Lung (tissue), 11 donors: ENCODE measurements at regions not wholly inside any gene's neighbourhood (a gene's known extent, or its start where the extent isn't known, plus 50 kb on each side); places are given as distances from the start of the nearest gene placed in this dataset.

Source experiments
- ATAC-seq: fragments of 200-7000 bp; cut with Tn5 transposase; one replicate; pipeline ENCODE4 v1.9.1; 2020; ENCODE audit warnings: moderate number of reproducible peaks; ENCODE audit not compliant: insufficient read depth, low FRiP score
- DNase-seq, 3 donors: peaks; one replicate each; pipeline ENCODE4 v3.0.0-alpha.2; 2013 to 2017
- H3K27ac ChIP-seq, 2 donors: one replicate each; pipeline ENCODE4 v1.5.1; 2013; ENCODE audit warnings: mild to moderate bottlenecking in 2 of 2, moderate library complexity in 2 of 2, control low read depth in 1 of 2, inconsistent platforms in 1 of 2, low read depth in 1 of 2, low read length in 1 of 2
- H3K27me3 ChIP-seq, 3 donors: one replicate each; pipeline ENCODE4 v1.5.1; 2013; ENCODE audit warnings: low read length in 2 of 3; ENCODE audit not compliant: control insufficient read depth in 3 of 3, insufficient read depth in 3 of 3
- H3K36me3 ChIP-seq, 4 donors: one replicate each; pipeline ENCODE4 v1.5.1; 2013; ENCODE audit warnings: low read length in 4 of 4, mild to moderate bottlenecking in 1 of 4, moderate library complexity in 1 of 4; ENCODE audit not compliant: control insufficient read depth in 4 of 4, insufficient read depth in 4 of 4
- H3K4me1 ChIP-seq, 5 donors: one replicate each; pipeline ENCODE4 v1.5.1; 2013; ENCODE audit warnings: low read length in 5 of 5, mild to moderate bottlenecking in 2 of 5, moderate library complexity in 1 of 5; ENCODE audit not compliant: control insufficient read depth in 5 of 5, insufficient read depth in 5 of 5
- H3K4me3 ChIP-seq: one replicate; pipeline ENCODE4 v1.5.1; 2013; ENCODE audit warnings: mild to moderate bottlenecking, control low read depth, moderate library complexity
- H3K9ac ChIP-seq, 2 donors: one replicate each; pipeline ENCODE4 v1.5.1; 2013; ENCODE audit warnings: low read length in 2 of 2, control low read depth in 1 of 2; ENCODE audit not compliant: insufficient read depth in 1 of 2
- H3K9me3 ChIP-seq, 4 donors: one replicate each; pipeline ENCODE4 v1.5.1; 2013; ENCODE audit warnings: low read length in 3 of 4, mild to moderate bottlenecking in 1 of 4, moderate library complexity in 1 of 4; ENCODE audit not compliant: control insufficient read depth in 4 of 4, insufficient read depth in 3 of 4
- WGBS, 2 donors: extraction: QIAGEN DNeasy Blood & Tissue Kit; methylation state at CpG; one replicate each; pipeline ENCODE4 v1.1.7; 2013; 5-methylcytosine and 5-hydroxymethylcytosine counted together
- TF ChIP-seq, protein P1 (sequence below): IDR thresholded peaks from 2 replicates; pipeline ENCODE4 v1.5.1; 2012; ENCODE audit warnings: mild to moderate bottlenecking; ENCODE audit errors: control extremely low read depth, extremely low read depth
- donor health status: control.
- donor health status: control.
- donor health status: Bipolar disorder and iron deficiency.
- donor health status: healthy.
- donor health status: DM: yes; HTN: yes; CAD: no.

DNA sequence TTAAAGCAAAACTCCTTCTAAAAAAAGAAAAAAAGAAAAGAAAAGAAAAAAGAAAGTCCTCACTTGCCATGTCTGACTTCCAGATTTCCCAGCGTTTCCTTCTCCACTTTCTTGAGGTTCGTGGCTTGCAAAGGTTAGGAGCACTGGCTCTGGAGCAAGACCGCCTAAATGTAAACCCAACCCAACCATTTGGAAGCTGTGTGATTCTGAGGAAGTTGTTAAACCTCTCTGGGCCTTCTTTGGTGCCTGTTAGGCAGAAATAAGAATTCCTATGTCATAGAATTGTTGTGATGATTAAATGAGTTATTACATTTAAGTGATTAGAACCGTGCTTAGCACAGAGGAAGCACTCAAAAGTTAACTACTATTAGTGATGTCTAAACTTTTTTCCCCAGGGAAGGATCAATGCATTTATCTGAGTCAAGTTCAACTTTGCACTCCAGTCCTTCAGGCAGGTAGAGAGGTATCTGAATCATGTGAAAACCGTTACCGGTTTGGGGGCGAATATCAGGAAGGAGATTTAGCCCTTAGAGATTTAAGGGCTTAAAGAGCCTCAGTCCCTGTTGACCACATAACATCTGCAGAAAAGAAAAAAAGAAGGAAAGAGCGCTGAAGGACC is 78.3 kb upstream of the HES1 start:
- DNase-seq (no peak), ATAC-seq (no peak)
- Histone ChIP-seq H3K9ac (no peak overlapping the region), H3K36me3 (no peaks in the 10 kb centered on the region), H3K27ac (no peak overlapping the region), H3K4me1 (peaks cover 0 to 5% (median 0%) of the 10 kb centered on the region in 5 donors), H3K9me3 (peaks cover 0 to 2% (median 0%) of the 10 kb centered on the region in 4 donors), H3K27me3 (no peaks in the 10 kb centered on the region), H3K4me3 (no peak overlapping the region)
- WGBS, 2 donors: 50 to 68% methylated on average over 8 of the region's 8 CpGs
- TF ChIP-seq, protein P1, sequence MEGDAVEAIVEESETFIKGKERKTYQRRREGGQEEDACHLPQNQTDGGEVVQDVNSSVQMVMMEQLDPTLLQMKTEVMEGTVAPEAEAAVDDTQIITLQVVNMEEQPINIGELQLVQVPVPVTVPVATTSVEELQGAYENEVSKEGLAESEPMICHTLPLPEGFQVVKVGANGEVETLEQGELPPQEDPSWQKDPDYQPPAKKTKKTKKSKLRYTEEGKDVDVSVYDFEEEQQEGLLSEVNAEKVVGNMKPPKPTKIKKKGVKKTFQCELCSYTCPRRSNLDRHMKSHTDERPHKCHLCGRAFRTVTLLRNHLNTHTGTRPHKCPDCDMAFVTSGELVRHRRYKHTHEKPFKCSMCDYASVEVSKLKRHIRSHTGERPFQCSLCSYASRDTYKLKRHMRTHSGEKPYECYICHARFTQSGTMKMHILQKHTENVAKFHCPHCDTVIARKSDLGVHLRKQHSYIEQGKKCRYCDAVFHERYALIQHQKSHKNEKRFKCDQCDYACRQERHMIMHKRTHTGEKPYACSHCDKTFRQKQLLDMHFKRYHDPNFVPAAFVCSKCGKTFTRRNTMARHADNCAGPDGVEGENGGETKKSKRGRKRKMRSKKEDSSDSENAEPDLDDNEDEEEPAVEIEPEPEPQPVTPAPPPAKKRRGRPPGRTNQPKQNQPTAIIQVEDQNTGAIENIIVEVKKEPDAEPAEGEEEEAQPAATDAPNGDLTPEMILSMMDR: no peak

DNA sequence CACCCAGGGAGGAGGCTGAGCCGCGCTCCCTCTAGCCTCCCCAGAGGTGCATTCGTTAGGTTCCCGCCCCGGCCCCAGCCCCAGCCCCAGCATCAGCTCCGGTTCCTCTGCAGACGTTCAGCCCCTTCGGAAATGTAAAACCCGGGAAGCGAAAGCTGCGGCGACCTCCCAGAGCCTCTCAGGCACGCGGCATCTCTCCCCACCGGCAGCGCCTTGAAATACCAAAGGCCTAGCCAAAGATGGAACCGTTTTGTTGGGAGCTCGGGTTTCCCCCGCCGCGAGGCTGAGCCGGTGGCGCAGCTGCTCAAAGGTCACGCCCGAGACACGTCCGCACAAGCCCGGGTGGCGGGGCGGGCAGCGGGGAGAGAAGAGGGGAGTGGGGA is 77.8 kb upstream of the HES1 start:
- DNase-seq (peak; percentile 72 to 84 (median 82)), ATAC-seq (no peak)
- TF ChIP-seq, protein P1: no peak
- no peak overlapping the region for H3K4me3 ChIP-seq
- no peak overlapping the region for H3K27ac ChIP-seq
- no peaks in the 10 kb centered on the region for H3K27me3 ChIP-seq
- WGBS, 2 donors: 2% methylated on average over 21 to 31 of the region's 31 CpGs
- peaks cover 0 to 2% (median 0%) of the 10 kb centered on the region in 4 donors for H3K9me3 ChIP-seq
- H3K36me3 ChIP-seq: no peaks in the 10 kb centered on the region
- H3K4me1 ChIP-seq: peaks cover 0 to 5% (median 0%) of the 10 kb centered on the region in 5 donors
- no peak overlapping the region for H3K9ac ChIP-seq

DNA sequence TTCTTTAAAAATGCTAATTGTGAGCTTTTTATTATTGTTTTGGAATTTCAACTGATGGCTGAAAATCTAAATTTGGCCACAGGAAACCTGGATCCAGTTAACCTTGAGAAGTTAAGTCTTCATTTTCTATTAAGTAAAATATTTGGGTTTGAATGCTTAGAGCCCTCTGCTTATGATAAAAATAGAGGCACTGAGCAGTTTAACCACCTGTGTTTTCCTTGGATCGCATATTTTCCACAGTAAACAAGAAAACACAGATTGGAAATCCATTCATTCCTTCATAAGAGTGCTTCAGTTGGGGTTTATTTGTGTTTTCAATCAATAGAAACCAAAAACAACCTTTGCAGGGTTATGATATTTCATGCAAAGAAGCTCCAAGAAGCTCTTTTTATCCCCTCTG is 77.2 kb upstream of the HES1 start:
- no peak for ATAC-seq

More for the DNA sequence above, 77.2 kb upstream of the HES1 start:
- Histone ChIP-seq H3K4me1 (peaks cover 0 to 5% (median 0%) of the 10 kb centered on the region in 5 donors), H3K9me3 (peaks cover 0 to 2% (median 0%) of the 10 kb centered on the region in 4 donors), H3K27ac (no peak overlapping the region), H3K4me3 (no peak overlapping the region), H3K27me3 (no peaks in the 10 kb centered on the region), H3K9ac (no peak overlapping the region), H3K36me3 (no peaks in the 10 kb centered on the region)
- WGBS, 2 donors: 60 to 68% methylated on average over 1 of the region's 1 CpG
- TF ChIP-seq, protein P1: no peak
- no peak for DNase-seq
